Stomach (tissue), 4 donors: ENCODE measurements at regions not wholly inside any gene's neighbourhood (a gene's known extent, or its start where the extent isn't known, plus 50 kb on each side); places are given as distances from the start of the nearest gene placed in this dataset.

Source experiments
- EP300 ChIP-seq: sonication (generic); formaldehyde crosslinking; IDR thresholded peaks from one replicate; pipeline ENCODE4 v1.6.1; 2017; ENCODE audit warnings: antibody characterized with exemption
- POLR2A ChIP-seq, 4 donors: fragments of 450-650 bp; IDR thresholded peaks; one replicate each; pipeline ENCODE4 v1.6.1; 2016; ENCODE audit warnings: antibody characterized with exemption in 4 of 4, control low read depth in 2 of 4, mild to moderate bottlenecking in 1 of 4, moderate library complexity in 1 of 4
- POLR2AphosphoS5 ChIP-seq, 3 donors: sonication (generic); formaldehyde crosslinking; IDR thresholded peaks; one replicate each; pipeline ENCODE4 v1.6.1; 2016; ENCODE audit warnings: antibody characterized with exemption in 3 of 3
- TF ChIP-seq, protein P1 (sequence below), 7 experiments: fragments of 450-650 bp in 4 of 7; fragments of 200-600 bp in 3 of 7; sonication (generic) in 3 of 7; IDR thresholded peaks; one replicate each; pipeline ENCODE4 v1.5.1; 2016 to 2019; ENCODE audit warnings: antibody characterized with exemption in 7 of 7, control low read depth in 2 of 7, mild to moderate bottlenecking in 1 of 7

DNA sequence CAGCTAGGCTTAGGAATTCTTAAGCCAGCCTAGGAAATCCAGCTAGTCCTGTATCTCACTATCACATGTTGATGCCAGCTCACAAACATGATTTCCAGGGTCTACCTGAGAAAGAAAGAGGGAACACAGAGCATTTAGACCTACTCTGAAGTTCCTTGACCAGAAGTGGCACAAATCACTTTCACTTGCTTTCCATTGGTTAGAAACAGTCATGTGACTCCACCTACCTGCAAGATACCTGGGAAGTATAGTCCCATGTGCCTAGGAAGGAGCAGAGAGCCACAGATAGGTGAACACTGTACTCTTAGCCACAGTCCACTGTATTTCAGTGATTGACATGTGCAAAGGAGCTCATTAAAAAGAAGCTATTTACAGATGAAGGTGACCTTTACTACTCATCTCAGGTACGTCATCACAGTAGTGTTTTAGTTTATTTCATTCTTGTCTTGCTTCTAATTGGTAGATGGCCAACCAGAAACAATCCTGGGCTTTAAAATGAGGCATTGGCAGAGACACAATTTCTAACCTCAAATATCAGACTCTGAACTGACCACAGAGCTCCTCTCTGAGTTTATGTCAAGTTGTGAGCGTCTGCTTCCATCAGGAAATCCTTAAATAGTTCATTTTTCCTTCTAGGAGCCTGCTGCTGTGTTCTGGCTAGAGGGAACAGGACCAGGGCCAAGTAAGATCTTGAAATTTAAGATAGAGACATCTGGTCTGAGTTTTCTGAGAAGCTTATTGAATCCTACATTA is 340.7 kb downstream of the TLE4 start:
- TF ChIP-seq, protein P1, sequence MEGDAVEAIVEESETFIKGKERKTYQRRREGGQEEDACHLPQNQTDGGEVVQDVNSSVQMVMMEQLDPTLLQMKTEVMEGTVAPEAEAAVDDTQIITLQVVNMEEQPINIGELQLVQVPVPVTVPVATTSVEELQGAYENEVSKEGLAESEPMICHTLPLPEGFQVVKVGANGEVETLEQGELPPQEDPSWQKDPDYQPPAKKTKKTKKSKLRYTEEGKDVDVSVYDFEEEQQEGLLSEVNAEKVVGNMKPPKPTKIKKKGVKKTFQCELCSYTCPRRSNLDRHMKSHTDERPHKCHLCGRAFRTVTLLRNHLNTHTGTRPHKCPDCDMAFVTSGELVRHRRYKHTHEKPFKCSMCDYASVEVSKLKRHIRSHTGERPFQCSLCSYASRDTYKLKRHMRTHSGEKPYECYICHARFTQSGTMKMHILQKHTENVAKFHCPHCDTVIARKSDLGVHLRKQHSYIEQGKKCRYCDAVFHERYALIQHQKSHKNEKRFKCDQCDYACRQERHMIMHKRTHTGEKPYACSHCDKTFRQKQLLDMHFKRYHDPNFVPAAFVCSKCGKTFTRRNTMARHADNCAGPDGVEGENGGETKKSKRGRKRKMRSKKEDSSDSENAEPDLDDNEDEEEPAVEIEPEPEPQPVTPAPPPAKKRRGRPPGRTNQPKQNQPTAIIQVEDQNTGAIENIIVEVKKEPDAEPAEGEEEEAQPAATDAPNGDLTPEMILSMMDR (IDR thresholded peaks at IDR 0.05): no peak
- TF ChIP-seq POLR2A (IDR thresholded peaks at IDR 0.05): no peak
- TF ChIP-seq POLR2AphosphoS5 (IDR thresholded peaks at IDR 0.05): no peak
- TF ChIP-seq EP300: no peak
